Astrocyte of the cerebellum (primary cell): ENCODE measurements at regions not wholly inside any gene's neighbourhood (a gene's known extent, or its start where the extent isn't known, plus 50 kb on each side); places are given as distances from the start of the nearest gene placed in this dataset.

Experiments used
- DNase-seq: peaks from one replicate; pipeline ENCODE4 v3.0.0-alpha.2; 2011; ENCODE audit warnings: low read depth
- H3K4me3 ChIP-seq: 2 replicates; pipeline ENCODE4 v1.5.1; 2011; ENCODE audit warnings: mild to moderate bottlenecking, low read depth, low read length, moderate library complexity
- in situ Hi-C: cut with HindIII; loops from 2 replicates; pipeline ENCODE4 v1.10.0; 2017; ENCODE audit warnings: low sequenced_read_pairs
- TF ChIP-seq, protein P1 (sequence below): IDR thresholded peaks from 2 replicates; pipeline ENCODE4 v1.5.1; 2012; ENCODE audit warnings: low read length, low read depth, moderate library complexity, mild to moderate bottlenecking; ENCODE audit errors: missing control alignments

DNA sequence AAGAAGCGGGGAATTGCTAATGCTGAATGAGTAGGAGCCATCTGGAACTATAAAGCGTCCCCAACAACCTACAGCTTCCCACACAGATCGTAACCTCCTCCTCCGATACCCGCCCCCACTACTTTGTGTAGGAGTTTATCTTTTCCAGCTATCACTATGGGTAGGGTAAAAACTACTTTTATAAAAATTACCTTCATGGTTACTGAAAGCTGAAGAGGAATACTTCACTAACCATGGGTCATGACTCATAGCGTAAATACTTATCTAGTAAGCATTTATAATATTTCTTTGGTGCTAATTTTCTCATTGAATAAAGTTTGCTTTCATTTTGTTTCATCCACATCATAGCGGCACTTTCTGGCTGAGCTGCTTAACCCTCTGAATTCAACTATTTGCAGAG, 79.4 kb upstream of the TNIP3 start:
- H3K4me3 ChIP-seq = no peak overlapping the region
- TF ChIP-seq, protein P1, sequence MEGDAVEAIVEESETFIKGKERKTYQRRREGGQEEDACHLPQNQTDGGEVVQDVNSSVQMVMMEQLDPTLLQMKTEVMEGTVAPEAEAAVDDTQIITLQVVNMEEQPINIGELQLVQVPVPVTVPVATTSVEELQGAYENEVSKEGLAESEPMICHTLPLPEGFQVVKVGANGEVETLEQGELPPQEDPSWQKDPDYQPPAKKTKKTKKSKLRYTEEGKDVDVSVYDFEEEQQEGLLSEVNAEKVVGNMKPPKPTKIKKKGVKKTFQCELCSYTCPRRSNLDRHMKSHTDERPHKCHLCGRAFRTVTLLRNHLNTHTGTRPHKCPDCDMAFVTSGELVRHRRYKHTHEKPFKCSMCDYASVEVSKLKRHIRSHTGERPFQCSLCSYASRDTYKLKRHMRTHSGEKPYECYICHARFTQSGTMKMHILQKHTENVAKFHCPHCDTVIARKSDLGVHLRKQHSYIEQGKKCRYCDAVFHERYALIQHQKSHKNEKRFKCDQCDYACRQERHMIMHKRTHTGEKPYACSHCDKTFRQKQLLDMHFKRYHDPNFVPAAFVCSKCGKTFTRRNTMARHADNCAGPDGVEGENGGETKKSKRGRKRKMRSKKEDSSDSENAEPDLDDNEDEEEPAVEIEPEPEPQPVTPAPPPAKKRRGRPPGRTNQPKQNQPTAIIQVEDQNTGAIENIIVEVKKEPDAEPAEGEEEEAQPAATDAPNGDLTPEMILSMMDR = no peak
- DNase-seq = no peak
- in situ Hi-C loops = no loop called here

DNA sequence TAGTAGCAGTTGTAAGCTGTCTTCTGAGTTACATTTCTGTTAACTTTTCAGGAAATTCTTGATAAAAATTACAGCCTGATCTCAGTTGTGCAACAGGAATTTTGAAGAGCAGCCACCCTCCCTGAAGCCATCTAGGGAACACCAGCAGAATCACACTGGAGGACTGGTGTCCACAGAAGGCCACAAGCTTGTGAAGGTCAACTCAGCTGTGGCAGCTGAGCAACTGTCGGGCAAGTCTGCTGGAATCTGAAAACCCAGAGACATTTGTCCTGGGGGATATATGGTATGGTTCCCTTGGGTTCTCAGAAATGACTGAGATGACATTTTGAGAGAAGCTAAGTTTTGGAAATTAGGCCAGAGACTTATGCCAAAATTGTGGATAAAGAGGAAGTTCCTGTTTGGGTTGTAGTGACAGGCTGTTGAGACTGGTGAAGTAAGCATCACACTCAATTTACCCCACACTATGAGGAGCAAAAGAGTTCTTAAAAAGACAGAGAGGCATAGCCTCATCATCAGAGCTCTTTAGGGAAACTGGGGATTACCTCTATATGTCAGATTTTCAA, 78.1 kb upstream of the TNIP3 start:
- in situ Hi-C loops = no loop called here
- TF ChIP-seq, protein P1 = no peak
- no peak overlapping the region for H3K4me3 ChIP-seq
- DNase-seq = no peak

DNA sequence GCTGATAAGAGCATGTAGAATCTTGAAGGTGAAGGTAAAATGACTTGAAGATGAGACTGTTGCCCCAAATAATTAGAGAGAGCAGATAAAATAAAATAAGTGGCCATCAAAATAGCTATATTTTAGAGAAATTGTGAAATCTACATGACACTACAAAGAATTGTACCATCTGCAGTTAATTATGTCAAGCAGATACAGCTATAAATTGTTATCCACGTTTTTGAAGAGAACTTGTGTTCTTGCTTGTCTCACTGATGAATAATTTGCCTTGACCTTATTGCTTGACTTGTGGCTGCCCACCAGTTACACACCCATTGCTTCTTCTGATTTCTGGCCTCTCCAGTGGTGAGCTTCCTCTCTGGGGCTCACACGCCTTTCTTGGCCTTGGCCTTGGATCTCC, 75.8 kb upstream of the TNIP3 start:
- TF ChIP-seq, protein P1 = no peak
- no peak for DNase-seq
- no peak overlapping the region for H3K4me3 ChIP-seq
- in situ Hi-C loops = no loop called here

DNA sequence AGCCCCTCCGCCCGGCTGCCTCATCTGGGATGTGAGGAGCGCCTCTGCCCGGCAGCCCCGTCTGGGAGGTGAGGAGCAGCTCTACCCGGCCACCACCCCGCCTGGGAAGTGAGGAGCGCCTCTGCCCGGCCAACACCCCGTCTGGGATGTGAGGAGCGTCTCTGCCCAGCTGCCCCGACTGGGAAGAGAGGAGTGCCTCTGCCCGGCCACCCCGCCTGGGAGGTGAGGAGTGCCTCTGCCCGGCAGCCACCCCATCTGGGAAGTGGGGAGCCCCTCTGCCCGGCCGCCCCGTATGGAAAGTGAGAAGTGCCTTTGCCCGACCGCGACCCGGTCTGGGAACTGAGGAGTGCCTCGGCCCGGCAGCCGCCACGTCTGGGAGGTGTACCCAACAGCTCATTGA, 74.3 kb upstream of the TNIP3 start:
- TF ChIP-seq, protein P1 = no peak
- DNase-seq = no peak
- H3K4me3 ChIP-seq = no peak overlapping the region
- in situ Hi-C loops = no loop called here

DNA sequence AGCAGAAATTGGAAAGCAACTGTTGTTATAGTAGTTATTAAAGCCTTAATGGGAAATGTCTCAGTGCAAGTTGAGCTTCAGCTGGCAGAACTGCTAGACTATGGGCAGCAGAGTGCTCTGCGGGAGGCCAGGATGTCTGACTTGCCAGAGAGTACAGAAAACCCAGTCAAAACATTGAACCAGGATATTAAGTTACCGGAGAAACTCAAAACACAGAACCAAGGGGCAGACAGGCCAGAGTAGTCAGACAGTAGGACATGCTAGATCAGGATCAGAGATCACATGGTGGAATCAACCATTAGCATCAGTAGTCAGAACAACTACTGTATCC, 72.9 kb upstream of the TNIP3 start:
- no peak overlapping the region for H3K4me3 ChIP-seq
- DNase-seq = no peak
- TF ChIP-seq, protein P1 = no peak
- in situ Hi-C loops = no loop called here

DNA sequence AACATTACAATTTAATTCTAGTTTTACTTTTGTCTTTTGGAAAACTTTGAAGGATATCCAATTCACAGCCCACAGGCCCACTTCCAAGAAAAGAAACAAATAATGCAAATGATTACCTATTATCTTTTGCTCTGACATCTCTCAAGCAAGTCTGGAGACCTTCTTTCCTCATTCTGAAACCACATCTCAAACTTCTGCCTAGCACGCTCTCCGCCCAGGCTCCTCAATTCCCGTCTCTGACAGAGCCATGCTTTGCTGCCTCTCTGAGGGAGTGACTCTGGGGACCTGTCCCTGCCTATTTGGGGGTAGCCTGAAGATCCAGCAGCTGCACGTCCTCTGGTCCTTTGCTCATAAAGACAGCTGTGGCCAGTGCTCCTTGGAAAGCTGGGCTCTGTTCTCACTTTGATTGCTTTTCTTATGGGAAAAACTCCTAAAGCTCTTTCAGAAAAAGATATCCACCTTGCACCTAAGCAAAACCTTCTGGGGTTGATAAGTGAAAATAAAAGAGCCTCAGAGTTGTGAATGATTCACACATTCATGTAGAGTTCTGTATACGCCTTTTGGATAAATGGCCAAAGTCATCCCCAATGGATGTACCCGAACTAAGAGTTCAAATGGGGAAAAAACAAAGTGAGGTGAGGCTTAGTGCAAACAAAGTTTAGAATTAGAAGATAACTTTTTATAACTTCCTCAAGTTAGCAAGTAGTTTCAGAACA, 72.4 kb upstream of the TNIP3 start:
- H3K4me3 ChIP-seq = no peak overlapping the region
- no peak for DNase-seq
- in situ Hi-C loops = no loop called here

More for the DNA sequence above, 72.4 kb upstream of the TNIP3 start:
- TF ChIP-seq, protein P1 = no peak
